ENCODE measurements at regions not wholly inside any gene's neighbourhood (a gene's known extent, or its start where the extent isn't known, plus 50 kb on each side); places are given as distances from the start of the nearest gene placed in this dataset.
"Not testable (repeated sequence)": the region's sequence is repeated elsewhere in the genome, so short reads cannot be mapped to it uniquely, and the experiment has no call there.

- H3K4me3 ChIP-seq (ENCODE audit: low read depth, low read length): no peak overlapping the region
- no peak for TF ChIP-seq CTCF (IDR thresholded peaks at IDR 0.05; ENCODE audit: borderline replicate concordance, insufficient read depth, low read depth, low read length)
These were observed 840.6 kb downstream of the BRINP3 start for GRCh38 chr1:189637041-189637440.

GRCh38 chr1:189644156-189644555 is 833.5 kb downstream of the BRINP3 start:
- H3K4me3 ChIP-seq (ENCODE audit: low read depth, low read length): not testable (repeated sequence)

GRCh38 chr1:189644970-189645369 is 832.7 kb downstream of the BRINP3 start:
- TF ChIP-seq CTCF (IDR thresholded peaks at IDR 0.05; ENCODE audit: borderline replicate concordance, insufficient read depth, low read depth, low read length): no peak
- no peak overlapping the region for H3K4me3 ChIP-seq (ENCODE audit: low read depth, low read length)

- TF ChIP-seq CTCF (IDR thresholded peaks at IDR 0.05; ENCODE audit: borderline replicate concordance, insufficient read depth, low read depth, low read length): no peak
- H3K4me3 ChIP-seq (ENCODE audit: low read depth, low read length): no peak overlapping the region
These were observed 831.6 kb downstream of the BRINP3 start for GRCh38 chr1:189646066-189646465.

- no peak for TF ChIP-seq CTCF (IDR thresholded peaks at IDR 0.05; ENCODE audit: borderline replicate concordance, insufficient read depth, low read depth, low read length)
- H3K4me3 ChIP-seq (ENCODE audit: low read depth, low read length): no peak overlapping the region
These were observed 822.8 kb downstream of the BRINP3 start for GRCh38 chr1:189654906-189655305.

GRCh38 chr1:189656628-189657530 is 820.8 kb downstream of the BRINP3 start:
- H3K4me3 ChIP-seq (ENCODE audit: low read depth, low read length): no peak overlapping the region
- TF ChIP-seq CTCF (IDR thresholded peaks at IDR 0.05; ENCODE audit: borderline replicate concordance, insufficient read depth, low read depth, low read length): no peak

- no peak overlapping the region for H3K4me3 ChIP-seq (ENCODE audit: low read depth, low read length)
- no peak for TF ChIP-seq CTCF (IDR thresholded peaks at IDR 0.05; ENCODE audit: borderline replicate concordance, insufficient read depth, low read depth, low read length)
These were observed 819.9 kb downstream of the BRINP3 start for GRCh38 chr1:189657715-189658114.

All from GM12875 (cell line).